ENCODE measurements at regions not wholly inside any gene's neighbourhood (a gene's known extent, or its start where the extent isn't known, plus 50 kb on each side); places are given as distances from the start of the nearest gene placed in this dataset.

DNA sequence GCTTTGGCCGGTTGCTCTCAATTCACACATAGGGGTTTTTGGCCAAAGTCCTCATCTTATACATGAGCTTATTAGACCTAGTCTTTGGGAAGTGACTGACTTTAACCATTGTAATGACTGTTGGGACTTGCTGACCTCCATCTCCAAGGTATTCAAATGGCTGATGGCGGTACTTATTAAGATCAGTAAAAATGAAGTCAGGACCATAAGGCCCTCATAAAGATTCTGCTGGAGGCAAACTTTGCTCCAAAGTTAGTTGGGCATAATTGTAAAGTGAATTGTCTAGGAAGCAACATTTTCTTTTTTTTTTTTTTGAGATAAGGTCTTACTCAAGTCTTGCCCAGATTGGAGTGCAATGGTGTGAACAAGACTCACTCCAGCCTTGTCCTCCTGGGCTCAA lies 76.3 kb upstream of the MKLN1 start:
- H3K4me3 ChIP-seq (replicated peaks; ENCODE audit: low read depth, low read length): no peak overlapping the region
- TF ChIP-seq, protein P1, sequence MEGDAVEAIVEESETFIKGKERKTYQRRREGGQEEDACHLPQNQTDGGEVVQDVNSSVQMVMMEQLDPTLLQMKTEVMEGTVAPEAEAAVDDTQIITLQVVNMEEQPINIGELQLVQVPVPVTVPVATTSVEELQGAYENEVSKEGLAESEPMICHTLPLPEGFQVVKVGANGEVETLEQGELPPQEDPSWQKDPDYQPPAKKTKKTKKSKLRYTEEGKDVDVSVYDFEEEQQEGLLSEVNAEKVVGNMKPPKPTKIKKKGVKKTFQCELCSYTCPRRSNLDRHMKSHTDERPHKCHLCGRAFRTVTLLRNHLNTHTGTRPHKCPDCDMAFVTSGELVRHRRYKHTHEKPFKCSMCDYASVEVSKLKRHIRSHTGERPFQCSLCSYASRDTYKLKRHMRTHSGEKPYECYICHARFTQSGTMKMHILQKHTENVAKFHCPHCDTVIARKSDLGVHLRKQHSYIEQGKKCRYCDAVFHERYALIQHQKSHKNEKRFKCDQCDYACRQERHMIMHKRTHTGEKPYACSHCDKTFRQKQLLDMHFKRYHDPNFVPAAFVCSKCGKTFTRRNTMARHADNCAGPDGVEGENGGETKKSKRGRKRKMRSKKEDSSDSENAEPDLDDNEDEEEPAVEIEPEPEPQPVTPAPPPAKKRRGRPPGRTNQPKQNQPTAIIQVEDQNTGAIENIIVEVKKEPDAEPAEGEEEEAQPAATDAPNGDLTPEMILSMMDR (IDR thresholded peaks at IDR 0.05; ENCODE audit: low read length, missing control alignments): no peak
- no peak for DNase-seq (ENCODE audit: low read depth)

DNA sequence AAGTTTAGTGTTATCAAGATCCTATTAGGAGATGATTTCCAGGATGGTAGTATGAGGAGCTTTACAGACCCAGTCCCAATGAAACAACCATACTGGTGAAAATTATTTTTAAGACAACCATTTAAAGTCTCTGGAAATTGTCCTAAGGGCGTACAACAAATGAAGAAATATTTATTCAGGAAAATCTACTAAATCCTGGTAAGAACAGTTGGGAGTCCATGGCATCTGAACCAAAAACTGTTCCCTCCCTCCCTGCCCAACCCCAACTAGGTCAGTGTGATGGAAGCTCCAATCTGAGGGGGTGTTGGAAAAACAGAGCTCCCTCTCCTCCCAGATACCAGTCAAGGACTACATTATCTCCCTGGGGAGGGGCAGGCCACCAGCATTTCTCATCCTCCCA lies 74.7 kb upstream of the MKLN1 start:
- no peak overlapping the region for H3K4me3 ChIP-seq (replicated peaks; ENCODE audit: low read depth, low read length)
- TF ChIP-seq, protein P1 (IDR thresholded peaks at IDR 0.05; ENCODE audit: low read length, missing control alignments): no peak
- no peak for DNase-seq (ENCODE audit: low read depth)

DNA sequence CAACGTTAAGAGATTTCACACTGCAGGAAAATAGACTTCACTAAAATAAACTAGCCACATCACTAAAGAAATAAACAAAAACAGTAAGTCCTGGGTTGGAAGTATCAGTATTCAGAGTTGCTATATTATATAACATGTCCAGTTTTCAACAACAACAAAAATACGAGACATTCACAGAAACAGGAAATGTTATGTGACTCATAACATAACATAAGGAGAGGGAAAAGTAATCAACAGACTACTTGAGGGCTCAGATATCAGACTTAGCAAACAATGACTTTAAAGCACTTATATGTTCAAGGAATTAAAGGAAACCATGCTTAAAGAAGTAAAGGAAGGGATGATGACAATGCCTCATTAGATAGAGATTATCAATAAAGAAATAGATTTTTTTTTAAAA lies 73.5 kb upstream of the MKLN1 start:
- DNase-seq (ENCODE audit: low read depth): peak; percentile 39
- TF ChIP-seq, protein P1 (IDR thresholded peaks at IDR 0.05; ENCODE audit: low read length, missing control alignments): no peak
- no peak overlapping the region for H3K4me3 ChIP-seq (replicated peaks; ENCODE audit: low read depth, low read length)

DNA sequence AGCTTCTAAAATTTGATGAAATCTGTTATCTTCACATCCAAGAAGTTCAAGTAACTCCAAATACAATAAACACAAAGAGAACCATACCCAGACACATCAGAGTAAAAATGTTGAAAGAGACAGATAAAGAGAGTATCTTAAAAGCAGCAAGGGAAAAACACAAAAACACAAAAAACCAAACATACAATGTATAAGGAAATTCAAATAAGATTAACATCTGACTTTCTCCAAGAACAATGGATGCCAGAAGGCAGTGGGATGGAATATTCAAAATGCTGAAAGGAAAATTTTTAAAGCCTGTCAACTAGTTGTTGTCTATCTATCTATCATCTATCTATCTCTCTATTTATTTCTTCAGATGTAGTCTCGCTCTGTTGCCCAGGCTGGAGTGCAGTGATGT lies 72.4 kb upstream of the MKLN1 start:
- no peak overlapping the region for H3K4me3 ChIP-seq (replicated peaks; ENCODE audit: low read depth, low read length)
- DNase-seq (ENCODE audit: low read depth): no peak
- TF ChIP-seq, protein P1 (IDR thresholded peaks at IDR 0.05; ENCODE audit: low read length, missing control alignments): no peak

DNA sequence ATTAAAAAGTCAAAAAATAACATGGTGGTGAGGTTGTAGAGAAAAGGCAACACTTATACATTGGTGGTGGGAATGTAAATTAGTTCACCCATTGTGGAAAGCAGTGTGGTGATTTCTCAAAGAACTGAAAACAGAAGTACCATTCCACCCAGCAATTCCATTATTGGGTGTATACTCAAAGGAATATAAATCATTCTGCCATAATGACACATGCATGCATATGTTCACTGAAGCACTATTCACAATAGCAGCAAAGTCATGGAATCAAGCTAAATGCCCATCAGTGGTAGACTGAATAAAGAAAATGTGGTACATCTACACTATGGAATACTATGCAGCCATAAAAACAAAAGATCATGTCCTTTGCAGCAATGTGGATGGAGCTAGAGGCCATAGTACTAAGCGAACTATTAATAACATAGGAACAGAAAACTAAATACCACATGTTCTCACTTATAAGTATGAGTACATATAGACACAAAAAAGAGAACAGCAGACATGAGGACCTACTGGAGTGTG lies 66.1 kb upstream of the MKLN1 start:
- H3K4me3 ChIP-seq (replicated peaks; ENCODE audit: low read depth, low read length): no peak overlapping the region
- TF ChIP-seq, protein P1 (IDR thresholded peaks at IDR 0.05; ENCODE audit: low read length, missing control alignments): no peak
- no peak for DNase-seq (ENCODE audit: low read depth)

DNA sequence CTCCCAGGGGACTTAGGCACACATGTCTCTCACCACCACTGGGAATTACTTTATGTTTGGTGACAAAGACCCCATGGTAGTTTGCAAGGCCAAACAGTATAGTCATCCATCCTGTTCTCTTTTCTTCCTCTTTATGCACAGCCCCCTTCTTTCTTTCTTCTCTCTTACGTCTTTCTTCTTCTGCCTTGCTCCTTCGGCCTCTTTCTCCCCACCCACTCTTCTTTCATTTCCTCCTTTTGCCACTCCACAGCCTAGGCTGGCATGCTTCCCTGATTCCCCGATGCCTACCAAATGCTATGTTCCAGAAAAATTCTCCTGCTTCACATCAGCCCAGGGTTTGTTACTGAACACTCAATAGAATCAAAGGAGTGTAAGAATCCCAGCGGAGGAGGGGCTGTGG lies 62.4 kb upstream of the MKLN1 start:
- no peak overlapping the region for H3K4me3 ChIP-seq (replicated peaks; ENCODE audit: low read depth, low read length)

DNA sequence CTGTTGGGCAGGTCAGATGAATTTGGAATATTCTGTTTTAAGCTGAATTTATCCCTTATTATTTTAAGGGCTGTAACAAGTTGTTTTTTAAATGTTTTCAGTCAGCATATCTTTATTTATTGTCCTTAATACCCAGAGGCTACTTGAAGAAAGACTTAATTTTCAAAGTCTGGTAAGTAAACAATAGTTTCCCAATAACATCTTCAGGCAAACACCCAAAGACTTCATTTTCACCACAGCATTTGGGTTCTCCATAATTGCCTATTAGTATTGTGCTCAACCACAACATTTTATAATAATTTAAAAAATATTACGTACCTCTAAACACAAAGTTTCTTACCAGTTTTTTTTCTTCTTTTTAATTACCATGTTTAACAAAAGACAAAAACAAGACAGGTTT lies 60.0 kb upstream of the MKLN1 start:
- TF ChIP-seq, protein P1 (IDR thresholded peaks at IDR 0.05; ENCODE audit: low read length, missing control alignments): no peak
- DNase-seq (ENCODE audit: low read depth): no peak
- H3K4me3 ChIP-seq (replicated peaks; ENCODE audit: low read depth, low read length): no peak overlapping the region

More for the DNA sequence above, 62.4 kb upstream of the MKLN1 start:
- DNase-seq (ENCODE audit: low read depth): no peak
- TF ChIP-seq, protein P1 (IDR thresholded peaks at IDR 0.05; ENCODE audit: low read length, missing control alignments): no peak

Measured in fibroblast of pulmonary artery (primary cell).